ENCODE measurements at regions not wholly inside any gene's neighbourhood (a gene's known extent, or its start where the extent isn't known, plus 50 kb on each side); places are given as distances from the start of the nearest gene placed in this dataset.
"Not testable (repeated sequence)": the region's sequence is repeated elsewhere in the genome, so short reads cannot be mapped to it uniquely, and the experiment has no call there.

DNA sequence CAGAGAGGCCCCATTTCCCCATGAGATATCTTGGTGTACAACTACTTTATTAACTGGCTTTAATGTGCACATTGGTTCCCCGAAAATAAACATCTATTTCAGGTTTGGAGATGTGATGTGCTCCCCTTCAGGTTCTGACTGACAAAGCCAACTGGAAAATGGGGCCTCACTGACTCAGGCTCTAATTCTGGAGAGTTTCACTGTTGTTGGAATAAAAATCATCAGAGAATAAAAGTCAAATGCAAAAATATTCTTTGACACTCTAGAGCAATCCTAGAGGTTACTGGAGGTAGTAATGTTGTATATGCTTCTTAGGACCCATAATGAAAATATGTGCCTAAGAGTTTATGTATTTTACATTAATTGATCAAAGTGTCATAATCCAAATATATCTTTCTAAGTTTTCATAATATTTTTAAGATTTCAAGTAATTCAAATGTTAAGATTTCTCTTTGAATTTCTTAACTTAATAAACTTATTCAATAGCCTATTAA lies 189.9 kb upstream of the COL3A1 start:
- H3K27ac ChIP-seq: no peak overlapping the region
- 80 to 100% (median 100%) methylated on average over 1 of the region's 1 CpG; no CpG with 5 or more reads in 5 of the 10 experiments for WGBS, 10 experiments
- in situ Hi-C loops (cut with MboI; ENCODE audit: low pct_unique_long_range_greater_than_20kb in 2 of 9, low sequenced_read_pairs in 9 of 9, unreplicated experiment in 9 of 9): loop anchor here in 1 of 9 experiments (25.0 kb wide), 1 partner anchor 203 kb away; no protein-coding TSS in a partner anchor
- ATAC-seq (replicated peaks in 6 of 8): no peak
- H3K4me3 ChIP-seq: no peak overlapping the region
- H3K4me1 ChIP-seq (replicated peaks in 1 of 2): no peaks in the 10 kb centered on the region

DNA sequence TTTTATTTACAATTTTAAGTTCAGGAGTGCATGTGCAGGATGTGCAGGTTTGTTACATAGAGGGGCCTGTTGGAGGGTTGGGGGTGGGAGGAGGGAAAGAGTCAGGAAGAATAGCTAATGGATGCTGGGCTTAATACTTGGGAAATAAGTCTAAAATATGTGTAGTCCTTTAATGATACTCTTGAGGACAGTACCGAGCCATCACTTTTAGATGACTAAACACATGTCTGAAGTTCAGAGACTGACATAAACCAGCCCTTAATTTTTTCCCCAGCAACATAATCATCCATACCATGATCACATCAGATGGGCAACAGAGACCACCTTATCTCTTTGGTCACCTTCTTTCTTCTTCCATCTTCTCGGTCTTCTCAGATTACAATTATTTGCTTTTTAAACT lies 189.1 kb upstream of the COL3A1 start:
- in situ Hi-C loops (cut with MboI; ENCODE audit: low pct_unique_long_range_greater_than_20kb in 2 of 9, low sequenced_read_pairs in 9 of 9, unreplicated experiment in 9 of 9): loop anchor here in 1 of 9 experiments (25.0 kb wide), 1 partner anchor 202 kb away; no protein-coding TSS in a partner anchor
- H3K4me1 ChIP-seq (replicated peaks in 1 of 2): no peaks in the 10 kb centered on the region
- H3K4me3 ChIP-seq: no peak overlapping the region
- H3K27ac ChIP-seq: no peak overlapping the region
- WGBS, 10 experiments: 88 to 100% (median 92%) methylated on average over 1 to 2 of the region's 2 CpGs; no CpG with 5 or more reads in 3 of the 10 experiments
- no peak for ATAC-seq (replicated peaks in 6 of 8)

DNA sequence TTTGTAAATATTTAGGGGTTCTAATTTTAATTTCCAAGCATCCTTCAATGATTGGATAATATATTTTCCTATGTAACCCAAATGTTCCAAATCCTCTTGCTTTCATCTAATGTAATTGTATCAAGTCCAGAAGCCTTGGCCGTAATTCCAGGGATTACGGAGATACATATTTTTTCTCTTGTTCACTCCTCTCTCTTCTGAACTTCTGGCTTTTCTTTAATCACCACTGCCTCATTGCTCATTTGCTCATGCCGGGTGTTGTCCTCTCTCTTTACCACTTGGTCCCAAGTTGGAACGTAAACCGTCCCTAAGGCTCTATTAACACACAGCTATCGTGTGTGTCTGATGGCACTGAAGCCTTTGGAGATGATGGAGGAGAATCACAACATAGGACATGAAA lies 188.7 kb upstream of the COL3A1 start:
- no peak overlapping the region for H3K27ac ChIP-seq

DNA sequence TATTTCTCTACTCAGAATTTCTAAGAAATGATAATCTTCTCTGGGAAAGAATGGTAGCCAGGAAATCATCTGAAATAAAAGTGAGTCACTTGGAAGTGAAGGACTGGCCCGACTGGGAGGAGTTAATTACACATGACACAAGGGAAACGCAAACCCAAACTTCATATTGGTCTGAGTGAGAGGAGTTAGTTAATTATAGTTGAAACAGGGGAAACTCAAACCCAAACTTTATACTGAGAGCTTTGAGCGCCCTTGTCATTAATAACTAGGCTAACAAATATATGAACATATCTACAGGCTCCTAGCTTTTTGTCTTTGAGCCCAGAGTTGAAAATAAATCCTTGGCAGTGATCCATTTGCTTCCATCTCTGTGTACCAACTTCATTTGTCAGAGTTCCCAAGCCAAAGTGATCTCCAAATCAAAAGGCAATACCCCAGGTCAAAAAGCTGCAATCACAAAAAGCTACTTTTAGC lies 187.8 kb upstream of the COL3A1 start:
- H3K27ac ChIP-seq: no peak overlapping the region
- H3K4me1 ChIP-seq (replicated peaks in 1 of 2): no peaks in the 10 kb centered on the region
- no peak overlapping the region for H3K4me3 ChIP-seq
- 0 to 89% (median 65%) methylated on average over 1 to 3 of the region's 3 CpGs; no CpG with 5 or more reads in 2 of the 10 experiments for WGBS, 10 experiments
- in situ Hi-C loops (cut with MboI; ENCODE audit: low pct_unique_long_range_greater_than_20kb in 2 of 9, low sequenced_read_pairs in 9 of 9, unreplicated experiment in 9 of 9): loop anchor here in 1 of 9 experiments (25.0 kb wide), 1 partner anchor 201 kb away; no protein-coding TSS in a partner anchor
- peak in 3 of 8 experiments; percentile 76 to 83 (median 77) for ATAC-seq (replicated peaks in 6 of 8)

More for the DNA sequence above, 188.7 kb upstream of the COL3A1 start:
- 39 to 100% (median 93%) methylated on average over 2 to 5 of the region's 6 CpGs for WGBS, 10 experiments
- Histone ChIP-seq H3K4me1 (replicated peaks in 1 of 2) (no peaks in the 10 kb centered on the region), H3K4me3 (no peak overlapping the region)
- peak in 1 of 8 experiments; percentile 4 for ATAC-seq (replicated peaks in 6 of 8)
- in situ Hi-C loops (cut with MboI; ENCODE audit: low pct_unique_long_range_greater_than_20kb in 2 of 9, low sequenced_read_pairs in 9 of 9, unreplicated experiment in 9 of 9): loop anchor here in 1 of 9 experiments (25.0 kb wide), 1 partner anchor 202 kb away; no protein-coding TSS in a partner anchor

DNA sequence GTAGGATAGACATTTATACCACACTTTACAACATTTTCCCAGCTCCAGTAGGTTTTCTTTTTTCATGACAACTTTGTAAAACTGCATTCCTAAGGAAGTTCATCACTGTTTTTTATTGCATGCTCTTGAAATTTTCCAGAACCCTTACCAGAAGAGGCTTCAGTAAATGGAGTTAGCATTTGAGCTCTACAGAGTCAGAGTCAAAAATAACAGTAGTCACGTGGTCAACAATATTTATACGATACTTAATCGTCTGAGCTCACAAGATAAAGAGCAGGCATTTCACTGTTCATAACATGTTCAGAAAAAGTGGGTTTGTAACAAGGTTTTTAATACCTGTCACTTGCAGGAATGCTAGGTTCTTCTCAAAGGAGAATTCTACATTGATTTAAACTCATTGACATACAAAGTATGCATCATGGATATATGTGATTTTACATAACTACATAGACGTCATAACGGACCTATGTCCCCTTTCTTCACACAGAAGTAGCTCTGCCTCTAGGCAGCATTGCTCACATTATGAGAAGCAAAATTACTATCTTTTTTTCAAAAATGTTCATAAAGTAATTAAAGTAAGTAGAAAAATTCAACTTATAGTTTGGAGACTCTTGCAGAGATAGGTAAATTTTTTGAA lies 187.0 kb upstream of the COL3A1 start:
- peak in 3 of 8 experiments; percentile 20 to 59 (median 35) for ATAC-seq (replicated peaks in 6 of 8)
- Histone ChIP-seq H3K27ac (no peak overlapping the region), H3K4me1 (replicated peaks in 1 of 2) (no peaks in the 10 kb centered on the region), H3K4me3 (no peak overlapping the region)
- WGBS, 10 experiments: 0 to 100% (median 91%) methylated on average over 1 to 5 of the region's 5 CpGs; no CpG with 5 or more reads in 1 of the 10 experiments
- in situ Hi-C loops (cut with MboI; ENCODE audit: low pct_unique_long_range_greater_than_20kb in 2 of 9, low sequenced_read_pairs in 9 of 9, unreplicated experiment in 9 of 9): loop anchor here in 1 of 9 experiments (25.0 kb wide), 1 partner anchor 200 kb away; no protein-coding TSS in a partner anchor

DNA sequence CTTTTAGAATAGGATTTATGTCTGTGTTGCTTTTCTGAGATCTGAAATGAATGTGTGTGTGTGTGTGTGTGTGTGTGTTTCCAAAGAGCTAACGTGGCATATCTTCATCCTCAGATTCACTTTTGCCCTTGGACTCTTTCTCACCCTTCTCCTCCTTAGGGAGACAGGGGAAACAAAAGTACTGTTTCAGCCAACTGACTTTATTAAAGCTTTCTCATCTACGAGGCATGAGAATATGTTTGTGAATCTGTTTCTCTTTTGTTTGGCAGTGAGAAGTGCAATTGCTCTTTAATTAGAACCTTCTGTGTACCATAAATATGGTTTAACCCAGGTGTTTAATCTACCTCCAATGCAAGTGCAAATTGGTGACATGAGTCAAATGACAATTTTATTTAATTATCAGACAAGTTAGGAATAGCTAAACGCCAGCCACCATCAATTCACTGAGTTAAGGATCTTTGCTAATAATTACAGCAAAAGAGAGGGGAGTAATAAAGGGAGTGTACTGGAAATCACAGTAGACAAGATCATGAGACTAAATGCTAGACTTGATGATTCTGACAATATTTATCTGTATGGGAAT lies 186.4 kb upstream of the COL3A1 start:
- no peak overlapping the region for H3K4me3 ChIP-seq
- H3K27ac ChIP-seq: no peak overlapping the region
- WGBS, 10 experiments: 0 to 92% (median 45%) methylated on average over 1 to 2 of the region's 3 CpGs; no CpG with 5 or more reads in 2 of the 10 experiments
- H3K4me1 ChIP-seq (replicated peaks in 1 of 2): no peaks in the 10 kb centered on the region
- no peak for ATAC-seq (replicated peaks in 6 of 8)
- in situ Hi-C loops (cut with MboI; ENCODE audit: low pct_unique_long_range_greater_than_20kb in 2 of 9, low sequenced_read_pairs in 9 of 9, unreplicated experiment in 9 of 9): loop anchor here in 1 of 9 experiments (25.0 kb wide), 1 partner anchor 200 kb away; no protein-coding TSS in a partner anchor

DNA sequence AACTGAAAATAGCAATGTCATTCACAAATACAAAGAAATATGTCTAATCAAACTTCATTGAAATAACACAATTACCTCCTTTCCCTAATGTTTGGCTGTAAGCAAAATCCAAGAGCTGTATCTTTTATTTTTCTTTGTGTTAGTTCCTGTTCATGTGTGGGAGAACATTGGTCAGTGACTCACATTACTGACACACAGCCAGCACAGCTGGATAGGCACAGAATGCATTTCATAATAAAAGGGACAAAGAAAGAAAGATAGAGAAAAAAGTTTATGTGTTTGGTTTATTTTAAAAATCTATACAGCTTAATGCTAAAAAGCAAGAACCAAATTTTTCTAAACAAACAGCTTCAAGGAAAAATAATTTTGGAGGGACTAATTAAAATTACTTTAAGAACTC lies 185.6 kb upstream of the COL3A1 start:
- H3K4me1 ChIP-seq (replicated peaks in 1 of 2): no peaks in the 10 kb centered on the region
- ATAC-seq (replicated peaks in 6 of 8): peak in 2 of 8 experiments; percentile 21 to 27
- in situ Hi-C loops (cut with MboI; ENCODE audit: low pct_unique_long_range_greater_than_20kb in 2 of 9, low sequenced_read_pairs in 9 of 9, unreplicated experiment in 9 of 9): loop anchor here in 1 of 9 experiments (25.0 kb wide), 1 partner anchor 199 kb away; no protein-coding TSS in a partner anchor
- no peak overlapping the region for H3K27ac ChIP-seq
- no peak overlapping the region for H3K4me3 ChIP-seq

DNA sequence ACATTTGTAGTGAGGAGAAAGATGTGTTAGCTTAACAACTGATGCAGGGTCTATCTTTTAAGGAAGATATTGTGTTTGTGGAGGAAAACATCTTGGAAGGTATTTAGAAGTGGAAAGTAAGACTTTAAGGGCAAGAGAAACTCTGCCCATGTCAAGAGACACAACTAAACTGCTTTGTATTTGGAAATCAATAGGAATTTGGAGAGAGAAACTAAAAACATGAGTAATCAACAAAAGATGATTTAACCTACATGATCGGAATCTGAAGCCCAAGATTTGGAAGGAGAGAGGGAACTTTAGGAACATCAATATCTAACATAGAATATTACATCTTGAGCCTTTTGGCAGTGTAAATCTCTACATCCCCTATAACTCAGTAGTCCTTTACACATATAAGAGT lies 184.2 kb upstream of the COL3A1 start:
- ATAC-seq (replicated peaks in 6 of 8): no peak
- H3K27ac ChIP-seq: no peak overlapping the region
- no peak overlapping the region for H3K4me3 ChIP-seq
- 29 to 100% (median 90%) methylated on average over 1 of the region's 1 CpG; no CpG with 5 or more reads in 1 of the 10 experiments for WGBS, 10 experiments
- in situ Hi-C loops (cut with MboI; ENCODE audit: low pct_unique_long_range_greater_than_20kb in 2 of 9, low sequenced_read_pairs in 9 of 9, unreplicated experiment in 9 of 9): loop anchor here in 1 of 9 experiments (25.0 kb wide), 1 partner anchor 197 kb away; no protein-coding TSS in a partner anchor
- H3K4me1 ChIP-seq (replicated peaks in 1 of 2): no peaks in the 10 kb centered on the region

DNA sequence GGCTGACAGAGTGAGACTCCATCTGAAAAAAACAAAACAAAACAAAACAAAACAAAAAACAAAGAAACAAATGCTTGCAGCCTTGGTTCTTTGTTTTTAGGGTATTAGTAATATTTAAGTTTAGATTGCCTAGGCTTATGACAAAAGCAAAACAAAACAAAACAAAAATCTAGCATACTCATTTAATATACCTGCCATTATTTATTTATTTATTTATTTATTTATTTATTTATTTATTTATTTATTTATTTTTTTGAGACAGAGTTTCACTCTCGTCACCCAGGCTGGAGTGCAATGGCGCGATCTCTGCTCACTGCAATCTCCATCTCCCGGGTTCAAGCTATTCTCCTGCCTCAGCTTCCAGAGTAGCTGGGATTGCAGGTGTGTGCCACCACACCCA lies 179.7 kb upstream of the COL3A1 start:
- H3K27ac ChIP-seq; H3K4me3 ChIP-seq; H3K4me1 ChIP-seq (replicated peaks in 1 of 2); ATAC-seq (replicated peaks in 6 of 8): not testable (repeated sequence)
- in situ Hi-C loops (cut with MboI; ENCODE audit: low pct_unique_long_range_greater_than_20kb in 2 of 9, low sequenced_read_pairs in 9 of 9, unreplicated experiment in 9 of 9): loop anchor here in 1 of 9 experiments (25.0 kb wide), 1 partner anchor 193 kb away; no protein-coding TSS in a partner anchor
- 83 to 100% (median 100%) methylated on average over 1 to 4 of the region's 4 CpGs; no CpG with 5 or more reads in 2 of the 10 experiments for WGBS, 10 experiments

DNA sequence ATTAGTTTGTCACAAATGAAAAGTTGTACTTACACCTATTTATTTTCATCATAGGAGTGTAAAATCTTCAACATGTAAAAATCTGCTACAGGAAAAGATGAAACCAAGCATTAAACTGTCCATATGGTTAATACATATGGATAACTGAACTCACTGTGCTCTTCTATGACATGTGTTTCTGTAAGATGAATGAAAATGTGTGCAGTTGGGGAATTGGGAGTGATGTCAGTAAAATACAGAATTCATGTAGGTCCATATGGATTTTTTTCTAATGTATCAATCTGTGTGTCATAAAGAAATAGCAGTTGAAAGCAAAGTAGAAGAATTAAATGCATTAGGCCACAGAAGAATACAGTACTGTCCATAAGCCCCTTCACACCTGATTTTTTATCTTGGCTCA lies 178.4 kb upstream of the COL3A1 start:
- H3K4me3 ChIP-seq: no peak overlapping the region
- in situ Hi-C loops (cut with MboI; ENCODE audit: low pct_unique_long_range_greater_than_20kb in 2 of 9, low sequenced_read_pairs in 9 of 9, unreplicated experiment in 9 of 9): loop anchor here in 1 of 9 experiments (25.0 kb wide), 1 partner anchor 192 kb away; no protein-coding TSS in a partner anchor
- peaks cover 0 to 7% of the 10 kb centered on the region in 2 donors for H3K4me1 ChIP-seq (replicated peaks in 1 of 2)
- ATAC-seq (replicated peaks in 6 of 8): peak in 1 of 8 experiments; percentile 38
- no peak overlapping the region for H3K27ac ChIP-seq

DNA sequence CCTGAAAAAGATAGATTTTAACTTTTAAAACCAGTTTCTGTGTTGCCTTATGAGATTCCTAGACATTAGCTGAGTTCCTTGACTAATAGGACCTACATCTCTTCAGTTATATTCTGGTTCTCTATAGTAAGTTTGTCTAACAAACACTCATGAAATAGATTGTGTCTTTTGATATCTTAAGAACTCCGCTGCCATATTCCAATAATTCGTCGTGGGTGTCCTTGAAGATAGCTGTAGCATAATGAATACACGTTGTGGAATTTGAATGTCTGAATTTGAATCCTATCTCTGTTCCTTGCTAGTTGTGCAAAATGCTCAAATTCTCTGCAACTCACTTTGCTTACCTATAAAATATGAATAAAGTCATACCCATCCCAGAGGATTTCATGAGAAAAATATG lies 176.8 kb upstream of the COL3A1 start:
- Histone ChIP-seq H3K4me3 (no peak overlapping the region), H3K27ac (no peak overlapping the region), H3K4me1 (replicated peaks in 1 of 2) (peaks cover 0 to 7% of the 10 kb centered on the region in 2 donors)
- ATAC-seq (replicated peaks in 6 of 8): no peak
- in situ Hi-C loops (cut with MboI; ENCODE audit: low pct_unique_long_range_greater_than_20kb in 2 of 9, low sequenced_read_pairs in 9 of 9, unreplicated experiment in 9 of 9): loop anchor here in 1 of 9 experiments (25.0 kb wide), 1 partner anchor 190 kb away; no protein-coding TSS in a partner anchor
- 24 to 90% (median 77%) methylated on average over 3 to 4 of the region's 4 CpGs; no CpG with 5 or more reads in 3 of the 10 experiments for WGBS, 10 experiments

DNA sequence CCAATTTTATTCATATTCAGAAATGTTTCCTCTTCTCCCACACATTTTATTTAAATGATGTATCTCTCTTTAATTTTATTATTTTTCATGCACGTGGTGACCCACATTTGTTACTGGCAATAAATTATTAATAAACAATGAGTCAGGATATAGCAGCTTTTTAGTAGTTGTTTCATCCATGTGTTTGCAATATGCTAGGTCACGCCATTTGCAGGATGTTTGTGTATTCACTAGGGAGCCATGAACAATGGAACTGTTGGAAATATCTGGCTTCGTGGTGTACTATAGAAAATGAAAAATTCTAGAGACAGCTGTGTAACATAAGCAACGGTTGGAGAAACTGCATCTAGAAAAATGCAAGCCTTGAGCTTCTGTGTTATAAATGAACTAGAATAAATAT lies 176.0 kb upstream of the COL3A1 start:
- ATAC-seq (replicated peaks in 6 of 8): peak in 6 of 8 experiments; percentile 23 to 62 (median 36)
- WGBS, 10 experiments: 2 to 66% (median 35%) methylated on average over 2 to 4 of the region's 4 CpGs
- H3K4me3 ChIP-seq: no peak overlapping the region
- H3K4me1 ChIP-seq (replicated peaks in 1 of 2): peaks cover 0 to 7% of the 10 kb centered on the region in 2 donors
- in situ Hi-C loops (cut with MboI; ENCODE audit: low pct_unique_long_range_greater_than_20kb in 2 of 9, low sequenced_read_pairs in 9 of 9, unreplicated experiment in 9 of 9): loop anchor here in 1 of 9 experiments (25.0 kb wide), 1 partner anchor 189 kb away; no protein-coding TSS in a partner anchor
- H3K27ac ChIP-seq: no peak overlapping the region

DNA sequence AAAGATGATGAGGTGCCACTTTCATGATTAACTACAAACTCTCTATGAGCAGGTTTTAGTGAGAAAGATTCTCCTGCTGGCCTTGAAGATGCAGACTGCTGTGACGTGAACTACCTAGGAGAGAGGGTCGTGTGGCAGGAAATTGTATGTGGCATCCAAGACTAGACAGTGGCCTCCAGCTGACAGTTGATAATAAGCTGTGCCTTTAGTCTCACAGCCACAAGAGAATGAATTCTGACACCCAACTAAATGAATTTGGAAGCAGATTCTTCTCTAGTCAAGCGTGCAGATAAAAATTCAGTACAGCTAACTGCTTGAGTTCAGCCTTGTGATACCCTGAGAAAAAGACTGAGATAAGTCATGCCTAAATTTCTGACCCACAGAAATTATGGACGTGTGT lies 169.0 kb upstream of the COL3A1 start:
- H3K4me1 ChIP-seq (replicated peaks in 1 of 2): peaks cover 0 to 5% of the 10 kb centered on the region in 2 donors
- in situ Hi-C loops (cut with MboI; ENCODE audit: low pct_unique_long_range_greater_than_20kb in 2 of 9, low sequenced_read_pairs in 9 of 9, unreplicated experiment in 9 of 9): no loop called here
- no peak overlapping the region for H3K27ac ChIP-seq
- no peak overlapping the region for H3K4me3 ChIP-seq
- 14 to 100% (median 65%) methylated on average over 1 to 4 of the region's 4 CpGs; no CpG with 5 or more reads in 2 of the 10 experiments for WGBS, 10 experiments
- ATAC-seq (replicated peaks in 6 of 8): no peak
